Head of caudate nucleus (tissue), 42 donors: ENCODE measurements at regions not wholly inside any gene's neighbourhood (a gene's known extent, or its start where the extent isn't known, plus 50 kb on each side); places are given as distances from the start of the nearest gene placed in this dataset.

Experiments used
- DNase-seq, 42 donors: peaks; one replicate each; pipeline versions ENCODE4 v3.0.0 to v3.0.0-alpha.2; 2020 to 2021; ENCODE audit warnings: mixed read lengths in 7 of 42
- intact Hi-C: fragments of 100-400 bp; cut with DNase I; formaldehyde crosslinking; loops from one replicate; pipeline ENCODE4 v1.15.0; 2022

DNA sequence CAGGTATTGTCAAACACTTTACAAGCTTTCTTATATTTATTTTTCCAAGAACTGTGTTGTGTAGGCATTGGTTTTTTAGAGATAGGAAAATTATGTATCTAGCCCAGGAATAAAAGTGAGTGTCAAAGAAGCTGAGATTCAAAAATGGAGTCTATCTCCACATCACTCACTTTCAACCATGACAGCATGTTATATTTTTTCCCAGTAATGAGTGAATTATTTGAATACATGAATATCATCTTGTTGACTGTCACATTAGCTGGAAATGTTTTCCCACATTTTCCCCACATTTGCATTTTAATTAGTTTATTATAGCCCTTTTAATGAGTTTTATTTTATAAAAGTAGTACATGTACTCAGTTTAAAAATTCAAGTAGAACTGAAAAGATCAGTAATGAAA is 693.7 kb downstream of the PCDH18 start:
- no peak for DNase-seq
- intact Hi-C loops: no loop called here

DNA sequence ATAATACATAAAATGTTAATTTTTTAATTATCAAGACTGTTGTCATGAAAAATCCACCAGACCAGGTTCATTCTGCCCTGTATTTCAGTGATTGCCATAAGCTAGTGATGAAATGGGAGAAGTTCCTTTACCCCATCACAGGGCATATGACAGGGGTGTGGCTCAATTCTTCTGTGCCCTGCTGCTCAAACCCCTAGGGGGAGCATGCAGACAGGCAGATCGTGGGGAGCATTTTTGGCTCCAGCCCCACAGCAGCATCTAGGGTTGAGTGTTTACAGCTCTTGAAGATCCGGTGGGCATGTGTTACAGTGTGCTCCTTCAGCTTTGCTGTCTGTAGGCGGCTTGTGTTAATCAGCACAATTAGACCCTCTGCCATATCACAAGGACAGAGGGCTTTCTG is 700.7 kb downstream of the PCDH18 start:
- no peak for DNase-seq
- intact Hi-C loops: no loop called here

DNA sequence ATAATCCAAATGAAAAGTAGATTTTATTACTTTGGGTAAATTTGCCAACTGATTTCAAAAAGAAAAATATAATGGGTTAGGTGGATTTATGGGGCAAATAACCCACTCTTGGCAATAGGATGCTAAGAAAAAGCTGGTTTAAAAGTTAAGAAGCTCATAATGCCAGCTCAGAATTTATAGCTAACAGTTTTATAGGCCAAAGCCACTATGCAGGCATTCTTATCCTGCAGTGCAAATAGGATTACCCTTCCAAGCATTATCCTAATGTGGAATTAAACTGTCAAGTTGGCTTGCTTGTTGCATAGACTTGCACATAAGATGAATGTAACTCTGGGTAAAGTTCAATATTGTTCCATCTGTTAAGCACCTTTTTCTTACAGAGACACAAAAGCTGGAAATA is 703.0 kb downstream of the PCDH18 start:
- intact Hi-C loops: no loop called here
- no peak for DNase-seq

DNA sequence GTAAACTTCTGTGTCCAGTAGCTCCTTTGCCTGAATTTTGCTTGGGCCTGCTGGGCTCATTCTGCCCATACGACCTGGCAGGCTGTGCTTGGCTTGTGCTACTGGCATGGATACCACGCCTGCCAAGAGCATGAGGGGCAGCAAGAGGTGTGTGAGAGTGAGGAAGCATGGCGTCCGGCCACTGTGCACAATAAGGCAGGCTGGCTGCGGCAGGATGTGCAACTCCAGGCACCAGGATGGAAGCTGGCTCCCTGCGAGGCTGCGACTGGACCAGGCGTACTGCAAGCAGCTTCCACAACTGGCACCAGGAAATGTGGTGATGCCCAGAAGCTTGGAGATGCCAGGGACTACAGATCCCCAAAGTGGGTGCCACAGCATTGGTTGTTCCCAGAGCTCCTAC is 709.3 kb downstream of the PCDH18 start:
- intact Hi-C loops: no loop called here
- DNase-seq: no peak

DNA sequence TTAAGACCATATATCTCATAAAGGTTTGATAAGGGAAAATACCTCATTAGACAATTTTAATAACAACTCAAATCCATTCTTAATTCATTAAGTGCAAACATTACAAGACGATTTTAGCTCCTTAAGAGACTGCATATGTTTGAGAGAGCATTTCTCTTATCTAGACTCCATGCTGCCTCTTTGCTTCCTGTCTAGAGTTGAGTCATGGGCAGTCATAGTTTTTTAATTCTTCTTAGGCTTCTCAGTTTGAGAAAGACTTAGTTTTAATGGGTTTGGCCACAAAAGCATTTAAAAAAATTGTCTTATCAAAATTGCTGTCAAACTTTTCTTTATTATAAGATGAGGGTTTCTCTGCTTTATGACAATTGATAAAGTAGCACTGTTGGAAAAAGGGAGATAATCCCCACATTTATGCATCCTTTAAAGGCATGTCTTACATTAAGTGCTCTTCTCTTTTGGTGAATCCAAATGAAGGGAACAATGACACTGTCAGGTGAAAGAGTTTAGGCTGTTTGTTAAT is 713.4 kb downstream of the PCDH18 start:
- intact Hi-C loops: no loop called here
- no peak for DNase-seq

DNA sequence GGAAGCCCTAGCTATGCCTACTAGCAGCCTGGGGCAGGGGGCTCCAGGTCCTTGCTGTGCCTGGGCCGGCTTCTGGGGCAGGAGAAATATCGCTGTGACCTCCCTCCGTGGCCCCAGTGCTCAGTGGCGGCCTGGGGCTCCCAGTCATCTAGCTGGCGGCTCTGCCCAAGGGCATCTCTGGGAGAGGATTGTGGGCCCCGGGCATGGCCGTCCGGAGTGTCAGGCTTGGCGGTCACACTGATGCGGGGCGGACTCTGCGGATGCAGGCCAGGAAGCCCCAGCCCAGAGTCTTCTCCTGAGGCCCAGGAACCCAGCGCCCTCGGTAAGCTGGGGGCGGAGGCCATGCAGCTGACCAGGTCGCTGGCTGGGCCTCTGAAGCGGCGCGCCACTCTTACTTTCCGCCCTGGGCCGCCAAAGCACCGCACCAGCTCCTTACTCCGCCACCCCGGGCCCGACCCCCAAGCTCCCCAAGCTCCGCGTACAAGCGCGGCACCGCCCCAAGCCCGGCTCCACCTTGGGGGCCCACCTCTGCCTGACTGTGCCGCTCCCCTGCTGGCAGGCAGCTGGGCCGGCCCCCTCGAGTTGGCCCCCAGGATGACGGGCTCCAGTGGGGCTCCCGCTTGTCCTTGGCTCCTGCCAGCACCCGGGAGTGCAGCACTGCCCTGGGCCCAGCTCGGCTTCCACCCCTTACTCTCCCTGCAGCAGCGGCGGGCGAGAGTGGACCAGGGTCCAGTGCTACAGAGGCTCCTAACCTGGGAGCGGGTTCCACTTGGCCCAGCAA is 720.0 kb downstream of the PCDH18 start:
- no peak for DNase-seq

DNA sequence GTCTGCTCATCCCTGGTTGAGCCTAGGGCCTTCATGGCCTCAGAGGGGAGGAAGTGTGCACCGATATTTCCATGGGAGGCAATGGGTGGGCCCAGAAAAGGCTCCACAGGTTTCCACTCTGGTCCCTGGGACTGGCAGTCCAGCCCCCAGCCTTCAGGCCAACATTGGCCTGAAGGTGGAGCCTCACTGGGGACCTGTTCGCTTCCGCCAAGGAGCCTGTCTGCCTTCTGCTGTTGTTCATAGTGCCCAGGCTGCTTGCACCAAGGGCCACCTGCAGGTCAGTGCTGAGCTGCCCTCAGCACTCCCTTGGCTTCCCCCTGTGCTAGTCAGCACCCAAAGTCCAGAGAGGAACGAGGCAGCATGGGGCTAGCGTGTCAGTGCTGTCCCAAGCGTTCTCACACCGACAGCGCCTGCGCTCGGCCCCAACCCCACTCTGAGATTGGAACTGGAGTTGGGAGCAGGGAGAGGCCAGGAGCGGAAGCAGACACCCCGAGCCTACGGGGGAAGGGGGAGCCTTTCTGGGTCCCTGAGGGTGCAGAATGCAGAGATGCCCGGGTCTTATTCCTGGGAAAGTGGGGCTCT is 720.7 kb downstream of the PCDH18 start:
- no peak for DNase-seq
- intact Hi-C loops: no loop called here

More for the DNA sequence above, 720.0 kb downstream of the PCDH18 start:
- intact Hi-C loops: no loop called here

DNA sequence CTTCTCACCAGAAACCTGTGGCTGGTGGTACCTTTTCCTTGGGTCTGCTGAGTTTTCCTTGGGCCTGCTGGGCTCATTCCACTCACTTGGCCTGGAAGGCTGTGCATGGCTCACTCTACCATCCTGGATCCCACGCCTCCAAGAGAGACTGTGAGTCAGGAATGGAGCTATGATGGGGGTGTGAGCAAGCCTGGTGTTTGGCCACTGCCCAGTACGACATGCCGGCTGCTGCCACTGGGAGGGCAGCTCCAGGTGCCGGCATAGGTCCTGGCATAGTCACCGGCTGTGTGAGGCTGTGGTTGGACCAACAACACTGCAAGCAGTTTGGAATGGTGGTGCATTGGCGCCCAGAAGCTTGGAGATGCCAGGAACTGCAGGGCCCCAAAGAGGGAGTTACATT is 721.7 kb downstream of the PCDH18 start:
- DNase-seq: no peak
- intact Hi-C loops: no loop called here

DNA sequence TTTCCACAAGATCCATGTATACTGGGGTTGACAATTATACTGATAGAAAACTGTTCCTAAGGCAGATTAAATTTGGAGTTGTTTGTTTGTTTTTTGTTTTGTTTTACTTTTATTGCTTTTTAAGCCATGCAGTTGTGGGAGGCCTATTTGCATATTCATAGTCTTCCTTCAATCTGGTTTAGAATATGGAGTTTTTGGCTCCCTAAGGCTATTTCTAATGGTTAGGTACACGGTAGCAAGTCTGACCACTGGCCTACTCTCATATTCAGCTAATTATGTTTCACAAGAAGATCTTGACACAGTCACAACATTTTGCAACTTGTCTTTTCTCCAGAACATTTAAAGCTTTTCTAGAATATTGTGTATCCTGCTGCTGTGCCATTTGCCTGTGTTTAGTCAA is 725.5 kb downstream of the PCDH18 start:
- DNase-seq: no peak
- intact Hi-C loops: no loop called here

DNA sequence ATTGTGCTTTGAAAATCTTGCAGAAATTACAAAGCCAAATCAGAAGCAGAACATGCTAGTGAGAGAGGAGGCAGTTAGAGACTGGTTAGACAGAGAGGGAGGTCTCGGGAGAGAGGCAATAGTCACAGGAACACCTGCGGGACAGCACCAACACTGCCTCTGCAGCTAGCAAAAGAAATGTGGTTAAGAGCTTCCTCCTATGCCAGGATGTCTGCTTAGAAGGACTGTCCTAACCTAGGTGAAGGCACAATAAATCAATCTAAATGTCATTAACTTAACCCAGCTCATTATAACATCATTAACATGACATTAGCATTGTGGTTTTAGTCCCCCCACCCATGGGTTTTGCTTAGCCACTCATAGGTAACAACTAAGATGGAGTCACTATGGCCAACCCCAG is 726.7 kb downstream of the PCDH18 start:
- intact Hi-C loops: no loop called here
- DNase-seq: no peak

DNA sequence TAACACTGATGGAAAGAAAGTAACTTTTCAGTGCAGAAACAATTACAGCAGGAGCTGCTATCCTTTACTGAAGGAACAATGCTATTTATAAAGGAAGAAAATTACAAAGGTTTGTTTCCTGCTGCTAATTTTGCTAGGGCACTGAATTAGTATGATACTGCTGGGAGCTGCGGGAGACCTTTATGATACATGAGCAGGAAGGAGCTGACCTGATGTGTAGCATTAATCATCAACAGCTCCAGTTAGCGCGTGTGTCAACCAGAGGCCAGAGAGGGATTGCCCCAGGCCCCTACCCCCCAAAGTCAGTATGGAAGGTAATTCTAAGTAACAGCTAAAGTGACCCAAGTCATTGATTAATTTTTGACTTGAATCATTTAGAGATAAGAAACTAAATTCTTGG is 728.9 kb downstream of the PCDH18 start:
- DNase-seq: no peak
- intact Hi-C loops: no loop called here

DNA sequence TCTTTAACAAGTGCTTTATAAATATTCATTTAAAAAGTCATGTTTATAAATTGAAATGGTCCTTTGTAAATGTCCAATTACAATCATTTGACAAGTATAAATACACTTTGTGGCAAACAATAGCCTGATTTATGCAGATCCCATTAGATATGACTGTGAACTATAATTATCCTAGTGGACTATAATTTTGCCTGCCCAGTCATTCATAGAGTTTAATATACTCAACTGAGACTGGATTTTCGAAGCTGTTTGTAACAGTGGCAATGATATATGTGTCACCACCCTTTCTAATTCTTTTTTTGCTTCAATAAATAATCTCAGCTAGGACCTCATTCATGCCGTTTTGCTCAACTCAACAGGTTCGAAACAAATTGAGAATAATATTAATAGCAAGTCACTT is 732.0 kb downstream of the PCDH18 start:
- intact Hi-C loops: no loop called here
- DNase-seq: no peak

DNA sequence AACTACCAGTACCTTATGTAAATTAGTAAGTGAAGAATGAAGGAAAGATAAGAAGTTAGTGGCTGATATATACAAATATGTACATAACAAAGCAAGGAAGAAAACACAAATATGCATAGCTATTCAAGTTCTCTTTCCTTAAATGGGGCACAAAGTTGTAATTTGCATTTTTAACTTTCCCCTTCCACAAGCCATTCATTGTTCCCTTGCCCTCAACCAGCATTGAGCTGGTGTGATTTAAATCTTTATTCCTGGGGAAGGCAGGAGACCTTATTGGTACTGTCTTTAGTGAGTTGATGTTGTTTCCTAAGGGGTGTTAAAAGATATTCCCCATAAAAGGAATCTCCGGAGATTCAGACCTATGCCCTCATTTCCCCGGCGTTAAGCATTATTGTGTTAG is 735.3 kb downstream of the PCDH18 start:
- no peak for DNase-seq
- intact Hi-C loops: no loop called here

DNA sequence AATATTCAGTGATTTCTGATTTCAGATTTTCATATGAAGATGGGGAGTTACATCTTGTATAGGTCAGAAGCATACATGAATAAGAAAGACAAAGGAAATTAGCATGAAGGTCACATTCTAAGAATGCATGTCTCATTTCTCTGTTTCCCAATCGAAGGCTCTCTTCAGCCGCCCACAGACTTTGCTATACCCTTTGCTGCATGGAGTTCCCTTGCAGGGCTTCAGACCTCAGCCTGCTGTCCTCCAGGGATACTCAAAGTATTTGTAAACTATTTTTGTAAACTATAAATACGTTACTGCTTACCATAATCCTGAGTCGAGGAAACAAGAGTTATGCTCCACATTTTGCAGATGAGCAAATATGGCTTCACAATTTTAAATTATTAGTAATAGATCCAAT is 738.4 kb downstream of the PCDH18 start:
- intact Hi-C loops: no loop called here
- no peak for DNase-seq

DNA sequence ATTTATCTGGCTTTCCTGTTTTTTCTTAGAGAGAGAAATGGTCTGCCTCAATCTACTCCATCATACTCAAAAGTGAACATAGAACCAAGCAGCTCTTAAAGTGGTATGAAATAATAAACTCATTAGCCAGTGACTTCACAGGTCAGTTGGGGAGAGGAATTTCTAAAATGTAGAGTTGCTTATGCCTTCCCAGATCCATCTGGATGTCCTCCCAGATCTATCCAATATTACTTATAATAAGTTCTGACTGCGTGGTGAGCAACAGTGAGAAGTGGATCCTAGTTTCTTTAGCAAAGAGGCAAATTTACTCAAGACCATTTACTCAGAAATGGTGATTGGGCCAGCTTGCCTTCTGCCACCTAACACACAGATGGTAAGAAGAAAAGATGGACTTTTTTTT is 748.0 kb downstream of the PCDH18 start:
- intact Hi-C loops: no loop called here
- no peak for DNase-seq

DNA sequence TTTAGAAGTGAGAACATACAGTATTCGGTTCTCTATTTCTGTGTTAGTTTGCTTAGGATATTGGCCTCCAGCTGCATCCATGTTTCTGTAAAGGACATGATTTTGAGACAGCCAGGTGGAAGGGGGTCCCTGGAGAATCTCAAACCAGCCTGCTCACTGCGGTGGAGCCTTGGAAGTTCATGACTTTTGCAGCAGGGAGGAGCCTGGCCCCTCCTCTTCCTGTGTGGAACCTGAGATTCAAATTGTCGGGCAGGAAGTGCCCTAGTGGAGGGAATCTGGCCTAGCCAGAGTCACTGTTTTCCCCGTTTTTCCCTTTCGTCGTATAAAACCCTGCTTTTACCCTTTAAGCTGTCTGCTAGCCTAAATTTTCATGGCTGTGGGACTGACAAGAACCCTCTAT is 762.6 kb downstream of the PCDH18 start:
- DNase-seq: no peak
- intact Hi-C loops: no loop called here

DNA sequence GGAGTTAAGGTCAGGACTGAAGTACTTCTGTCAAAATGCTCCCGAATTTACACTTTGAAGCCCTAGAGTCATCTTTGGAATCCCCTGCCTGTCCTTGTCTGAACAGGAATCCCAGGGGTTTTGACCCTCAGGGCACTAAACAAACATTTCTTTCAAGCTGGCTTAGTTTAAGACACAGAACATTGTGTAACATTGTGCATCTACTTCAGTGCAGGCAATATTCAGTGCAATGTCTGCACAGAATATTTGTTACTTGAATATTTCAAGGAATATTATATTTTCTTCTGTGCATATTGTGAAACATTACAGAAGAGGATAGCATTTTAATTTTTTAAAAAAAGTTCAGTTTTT is 763.4 kb downstream of the PCDH18 start:
- intact Hi-C loops: no loop called here
- no peak for DNase-seq

DNA sequence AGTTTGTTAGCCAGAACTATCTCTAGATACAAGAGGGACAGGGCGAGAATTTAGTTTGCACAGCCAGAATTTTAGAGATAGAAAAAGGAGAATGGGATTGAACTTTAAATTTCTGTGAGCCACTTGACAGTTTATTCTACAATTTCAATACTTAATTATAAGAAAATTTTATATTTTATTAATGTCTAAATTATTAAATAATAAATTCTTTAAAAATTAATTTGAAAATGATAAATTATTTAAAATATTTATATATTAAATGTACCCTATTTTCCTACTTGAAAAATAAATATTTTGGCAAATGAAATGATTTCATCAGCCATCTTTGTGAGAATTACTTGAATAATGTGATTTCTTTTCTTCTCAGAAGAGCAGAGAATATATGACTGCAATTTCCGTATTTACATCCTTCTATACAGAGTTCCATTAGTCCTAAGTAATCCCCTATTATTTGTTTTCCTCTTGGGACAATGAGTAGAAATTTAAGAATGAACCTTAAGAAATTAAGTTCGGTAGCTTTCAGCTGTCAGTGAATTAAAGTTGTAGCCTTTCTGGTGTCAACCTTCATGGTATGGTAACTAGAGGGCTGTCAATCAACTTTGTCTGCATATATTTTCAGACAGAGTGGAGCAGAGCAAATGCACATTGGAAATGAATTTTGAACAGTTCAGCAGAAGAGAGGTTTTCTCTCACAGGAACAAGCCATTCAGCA is 763.9 kb downstream of the PCDH18 start:
- no peak for DNase-seq
- intact Hi-C loops: no loop called here

DNA sequence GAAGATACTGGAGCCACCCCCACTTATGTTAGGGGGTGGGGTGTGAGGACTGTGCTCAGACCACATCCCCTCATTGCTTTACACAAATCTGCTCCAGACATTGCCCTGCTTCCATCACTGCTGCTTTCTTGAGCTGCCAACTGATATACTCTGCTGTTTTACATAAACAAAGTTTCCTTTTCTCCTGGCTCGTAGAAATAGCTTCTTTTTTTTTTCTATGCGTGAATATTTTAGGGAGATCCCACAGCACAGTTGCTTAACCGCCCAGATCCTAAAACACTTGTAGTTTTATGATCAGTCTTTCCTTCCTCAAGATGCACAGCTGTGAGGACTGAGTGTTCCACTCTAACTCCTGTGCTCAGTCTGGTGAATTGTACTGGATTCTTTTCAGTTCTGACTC is 768.4 kb downstream of the PCDH18 start:
- intact Hi-C loops: no loop called here
- no peak for DNase-seq

DNA sequence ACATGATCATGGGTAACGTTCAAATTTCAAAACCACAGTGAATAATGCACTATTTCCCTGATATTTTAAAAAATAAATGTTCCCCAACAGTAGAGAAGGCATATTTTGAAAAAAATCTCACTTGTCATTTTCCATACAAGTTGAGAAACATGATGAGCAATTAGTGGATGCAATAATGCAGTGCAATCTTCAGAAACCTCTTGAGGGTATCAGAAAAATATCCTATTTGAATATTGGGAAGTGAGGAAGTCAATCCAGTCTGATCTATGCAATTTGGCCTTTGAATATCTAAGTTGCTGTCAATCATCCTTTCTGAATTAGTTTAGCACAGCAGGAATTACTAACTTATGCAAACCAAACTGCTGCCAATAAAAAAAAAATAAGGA is 776.8 kb downstream of the PCDH18 start:
- intact Hi-C loops: no loop called here
- no peak for DNase-seq
